ENCODE measurements at regions not wholly inside any gene's neighbourhood (a gene's known extent, or its start where the extent isn't known, plus 50 kb on each side); places are given as distances from the start of the nearest gene placed in this dataset.

DNA sequence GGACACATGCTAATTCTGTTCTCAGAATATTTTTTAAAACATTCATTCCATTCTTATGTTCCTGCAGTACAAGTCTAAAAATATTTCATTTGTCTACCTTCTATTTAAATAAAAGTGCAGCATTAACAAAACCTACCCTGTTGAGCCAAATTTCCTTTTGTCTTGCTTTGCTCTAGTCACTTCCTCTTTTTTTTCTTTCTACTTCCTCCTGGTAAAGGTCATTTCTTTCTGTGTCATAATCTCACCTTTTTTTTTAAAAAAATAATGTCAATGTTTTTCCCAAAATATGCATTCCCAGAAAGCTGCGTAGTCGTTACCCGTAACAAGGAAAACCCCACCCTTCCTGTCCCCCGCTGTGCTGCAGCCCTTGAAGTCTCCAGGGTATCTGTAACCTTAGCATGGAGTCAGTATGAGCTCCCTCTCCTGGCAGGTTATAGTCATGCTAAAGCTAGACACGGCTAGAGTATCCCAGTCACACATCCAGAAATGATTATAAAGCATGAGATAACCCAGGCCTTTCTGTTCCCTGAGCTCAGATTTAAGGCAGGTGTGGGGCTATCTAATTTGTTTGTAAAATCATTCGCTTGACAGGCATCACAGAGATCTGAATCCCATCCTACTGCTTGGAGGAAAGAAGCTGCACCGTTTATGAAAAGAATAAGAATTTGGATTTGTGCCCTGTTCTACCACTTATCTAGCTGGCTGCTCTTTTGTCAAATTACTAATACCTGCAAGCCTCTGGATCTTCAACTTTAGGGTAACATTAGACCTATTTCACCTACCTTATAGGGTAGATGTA, 51.1 kb upstream of the EED start:
- peaks cover 2% of the 10 kb centered on the region for H3K79me1 ChIP-seq (replicated peaks; ENCODE audit: low read length, poor library complexity, severe bottlenecking)
- H2BK120ac ChIP-seq (ENCODE audit: low read depth, low read length) = no peak overlapping the region
- no peak overlapping the region for H3K23ac ChIP-seq (ENCODE audit: low read length in 2 of 2)
- no peak overlapping the region for H2BK5ac ChIP-seq (ENCODE audit: low read depth, low read length, poor library complexity, severe bottlenecking)
- peak overlapping the region; percentile 59 for H3K9ac ChIP-seq (ENCODE audit: low read length)
- no peaks in the 10 kb centered on the region for H3K4me1 ChIP-seq (ENCODE audit: control insufficient read depth, insufficient read depth, low read depth, low read length)
- H3K9me3 ChIP-seq (ENCODE audit: control insufficient read depth, low read length) = no peaks in the 10 kb centered on the region
- no peak overlapping the region for H2AK5ac ChIP-seq (ENCODE audit: low read length, severe bottlenecking)
- no peak overlapping the region for H2BK12ac ChIP-seq (ENCODE audit: low read length in 2 of 2)
- DNase-seq = peak; percentile 80
- H2BK15ac ChIP-seq (ENCODE audit: low read depth, poor library complexity, severe bottlenecking) = peak overlapping the region; percentile 20
- no peak overlapping the region for H3K27ac ChIP-seq (ENCODE audit: low read length, poor library complexity, severe bottlenecking)
- no peaks in the 10 kb centered on the region for H3K27me3 ChIP-seq (ENCODE audit: control insufficient read depth in 1 of 2, insufficient read depth in 1 of 2, low read length in 2 of 2)
- no peak overlapping the region for H4K8ac ChIP-seq (ENCODE audit: low read length)
- H3K4ac ChIP-seq (ENCODE audit: low read depth in 1 of 2, low read length in 2 of 2) = no peak overlapping the region
- H3K18ac ChIP-seq (ENCODE audit: low read depth in 1 of 2, low read length in 2 of 2) = no peak overlapping the region
- no peak overlapping the region for H3K14ac ChIP-seq (ENCODE audit: low read length in 2 of 2)
- no peak overlapping the region for H2AFZ ChIP-seq (ENCODE audit: low read depth, low read length)
- peak overlapping the region in 1 of 2 experiments; percentile 16 for H3K4me3 ChIP-seq (ENCODE audit: insufficient read depth in 1 of 2, low read depth in 1 of 2, low read length in 2 of 2)
- 9% methylated on average over 5 of the region's 7 CpGs for WGBS
- H4K91ac ChIP-seq (ENCODE audit: low read length) = no peak overlapping the region
- no peak overlapping the region for H3K4me2 ChIP-seq (ENCODE audit: low read length, poor library complexity, severe bottlenecking)
- H3K36me3 ChIP-seq (ENCODE audit: control insufficient read depth in 1 of 2, insufficient read depth in 2 of 2, low read depth in 1 of 2, low read length in 2 of 2) = no peaks in the 10 kb centered on the region

DNA sequence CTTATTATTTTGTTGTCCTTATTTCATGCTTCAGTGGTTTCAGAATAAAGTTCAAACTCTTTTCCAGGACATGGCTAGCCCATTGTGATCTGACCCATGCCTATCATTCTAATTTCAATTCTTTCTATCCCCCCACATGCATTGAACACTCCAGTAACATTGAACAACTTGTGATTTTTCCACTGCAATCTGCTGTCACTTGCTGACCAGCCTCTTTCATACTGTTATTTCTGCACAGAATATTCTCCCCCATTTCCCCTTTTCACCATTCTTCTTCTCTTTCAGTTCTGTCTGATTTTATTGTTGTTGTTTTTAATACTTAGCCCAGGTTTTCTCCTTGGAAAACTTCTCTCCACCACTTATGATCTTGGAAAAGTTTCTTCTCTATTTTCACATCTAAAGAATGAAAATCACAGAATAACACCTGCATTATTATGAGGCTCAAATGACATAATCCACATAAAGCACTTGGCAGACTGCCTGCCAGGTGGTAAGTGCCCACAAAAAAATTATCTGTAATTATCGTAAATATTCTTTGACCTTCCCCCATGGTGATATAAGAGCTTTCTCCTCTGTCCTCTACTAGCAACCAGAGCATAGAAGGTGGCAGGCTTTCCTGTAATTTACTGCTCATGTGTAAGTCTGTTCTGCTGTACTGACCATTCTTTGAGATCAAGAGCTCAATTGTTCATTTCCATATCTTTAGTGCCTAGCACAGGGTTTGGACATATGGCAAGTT, 51.9 kb upstream of the EED start:
- Histone ChIP-seq H2BK120ac (ENCODE audit: low read depth, low read length) (no peak overlapping the region), H3K9me3 (ENCODE audit: control insufficient read depth, low read length) (no peaks in the 10 kb centered on the region), H3K18ac (ENCODE audit: low read depth in 1 of 2, low read length in 2 of 2) (peak overlapping the region in 1 of 2 experiments; percentile 29), H4K91ac (ENCODE audit: low read length) (no peak overlapping the region), H3K14ac (ENCODE audit: low read length in 2 of 2) (no peak overlapping the region), H2BK12ac (ENCODE audit: low read length in 2 of 2) (no peak overlapping the region), H3K4me3 (ENCODE audit: insufficient read depth in 1 of 2, low read depth in 1 of 2, low read length in 2 of 2) (peak overlapping the region in 1 of 2 experiments; percentile 16), H4K8ac (ENCODE audit: low read length) (no peak overlapping the region), H3K36me3 (ENCODE audit: control insufficient read depth in 1 of 2, insufficient read depth in 2 of 2, low read depth in 1 of 2, low read length in 2 of 2) (no peaks in the 10 kb centered on the region), H3K27me3 (ENCODE audit: control insufficient read depth in 1 of 2, insufficient read depth in 1 of 2, low read length in 2 of 2) (no peaks in the 10 kb centered on the region), H2AFZ (ENCODE audit: low read depth, low read length) (no peak overlapping the region), H2BK5ac (ENCODE audit: low read depth, low read length, poor library complexity, severe bottlenecking) (no peak overlapping the region), H2BK15ac (ENCODE audit: low read depth, poor library complexity, severe bottlenecking) (no peak overlapping the region), H3K79me1 (replicated peaks; ENCODE audit: low read length, poor library complexity, severe bottlenecking) (peaks cover 2% of the 10 kb centered on the region), H2AK5ac (ENCODE audit: low read length, severe bottlenecking) (peak overlapping the region; percentile 76), H3K4me1 (ENCODE audit: control insufficient read depth, insufficient read depth, low read depth, low read length) (no peaks in the 10 kb centered on the region), H3K4me2 (ENCODE audit: low read length, poor library complexity, severe bottlenecking) (no peak overlapping the region), H3K4ac (ENCODE audit: low read depth in 1 of 2, low read length in 2 of 2) (no peak overlapping the region), H3K9ac (ENCODE audit: low read length) (peak overlapping the region; percentile 59), H3K27ac (ENCODE audit: low read length, poor library complexity, severe bottlenecking) (no peak overlapping the region), H3K23ac (ENCODE audit: low read length in 2 of 2) (no peak overlapping the region)
- WGBS = 100% methylated on average over 1 of the region's 1 CpG
- no peak for DNase-seq

DNA sequence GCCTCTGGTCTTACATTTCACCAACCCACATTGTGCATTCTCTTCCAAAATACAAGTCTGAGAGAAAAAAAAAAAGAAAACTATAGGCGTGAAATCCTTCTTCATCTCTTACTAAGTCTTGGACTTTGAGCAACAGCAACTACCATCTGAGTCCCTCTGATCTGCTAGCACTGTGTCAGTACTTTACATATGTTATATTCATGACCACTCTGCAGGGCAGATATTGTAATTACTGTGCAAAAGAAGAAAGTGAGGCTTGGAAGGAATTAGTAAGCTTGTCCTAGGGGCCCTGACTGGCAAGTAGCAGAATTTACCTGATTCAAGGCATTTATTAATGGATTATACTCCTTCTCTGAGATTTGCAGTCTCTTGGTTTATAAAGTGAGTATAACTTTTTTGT, 52.7 kb upstream of the EED start:
- H3K4me1 ChIP-seq (ENCODE audit: control insufficient read depth, insufficient read depth, low read depth, low read length) = no peaks in the 10 kb centered on the region
- H3K9me3 ChIP-seq (ENCODE audit: control insufficient read depth, low read length) = no peaks in the 10 kb centered on the region
- no CpG with 5 or more reads among the region's 1 CpG for WGBS
- no peak overlapping the region for H2AFZ ChIP-seq (ENCODE audit: low read depth, low read length)
- H4K91ac ChIP-seq (ENCODE audit: low read length) = no peak overlapping the region
- no peak overlapping the region for H2BK120ac ChIP-seq (ENCODE audit: low read depth, low read length)
- H4K8ac ChIP-seq (ENCODE audit: low read length) = no peak overlapping the region
- no peak overlapping the region for H3K27ac ChIP-seq (ENCODE audit: low read length, poor library complexity, severe bottlenecking)
- H3K4me2 ChIP-seq (ENCODE audit: low read length, poor library complexity, severe bottlenecking) = no peak overlapping the region
- no peak overlapping the region for H3K4ac ChIP-seq (ENCODE audit: low read depth in 1 of 2, low read length in 2 of 2)
- no peaks in the 10 kb centered on the region for H3K36me3 ChIP-seq (ENCODE audit: control insufficient read depth in 1 of 2, insufficient read depth in 2 of 2, low read depth in 1 of 2, low read length in 2 of 2)
- H3K14ac ChIP-seq (ENCODE audit: low read length in 2 of 2) = no peak overlapping the region
- no peak overlapping the region for H2BK12ac ChIP-seq (ENCODE audit: low read length in 2 of 2)
- H3K9ac ChIP-seq (ENCODE audit: low read length) = no peak overlapping the region
- H3K27me3 ChIP-seq (ENCODE audit: control insufficient read depth in 1 of 2, insufficient read depth in 1 of 2, low read length in 2 of 2) = no peaks in the 10 kb centered on the region
- H2BK15ac ChIP-seq (ENCODE audit: low read depth, poor library complexity, severe bottlenecking) = no peak overlapping the region
- no peak overlapping the region for H2BK5ac ChIP-seq (ENCODE audit: low read depth, low read length, poor library complexity, severe bottlenecking)
- no peak overlapping the region for H3K18ac ChIP-seq (ENCODE audit: low read depth in 1 of 2, low read length in 2 of 2)
- H3K4me3 ChIP-seq (ENCODE audit: insufficient read depth in 1 of 2, low read depth in 1 of 2, low read length in 2 of 2) = no peak overlapping the region
- peaks cover 2% of the 10 kb centered on the region for H3K79me1 ChIP-seq (replicated peaks; ENCODE audit: low read length, poor library complexity, severe bottlenecking)
- H2AK5ac ChIP-seq (ENCODE audit: low read length, severe bottlenecking) = no peak overlapping the region
- no peak for DNase-seq
- no peak overlapping the region for H3K23ac ChIP-seq (ENCODE audit: low read length in 2 of 2)

DNA sequence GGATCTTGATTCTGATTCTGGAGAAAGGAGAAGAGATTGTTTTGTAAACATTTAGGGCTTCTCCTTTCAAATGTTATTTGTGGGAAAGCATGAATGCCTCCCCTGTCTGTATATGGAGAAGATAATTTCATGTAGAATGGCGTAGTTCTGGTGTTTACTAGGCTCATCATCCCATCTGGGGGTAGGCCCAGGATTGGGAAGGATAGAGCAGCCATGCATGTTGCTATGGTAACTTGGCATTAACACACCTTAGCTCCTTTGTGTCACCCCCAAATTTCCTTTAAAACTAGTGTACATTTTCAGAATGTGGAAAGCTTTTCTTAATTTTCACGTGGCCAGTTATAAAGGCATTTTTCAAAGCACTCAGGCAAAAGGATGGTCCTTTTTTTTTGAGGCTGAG, 57.5 kb upstream of the EED start:
- H3K18ac ChIP-seq (ENCODE audit: low read depth in 1 of 2, low read length in 2 of 2) = no peak overlapping the region
- H4K8ac ChIP-seq (ENCODE audit: low read length) = no peak overlapping the region
- no peak for DNase-seq
- no peak overlapping the region for H2BK15ac ChIP-seq (ENCODE audit: low read depth, poor library complexity, severe bottlenecking)
- H3K27me3 ChIP-seq (ENCODE audit: control insufficient read depth in 1 of 2, insufficient read depth in 1 of 2, low read length in 2 of 2) = no peaks in the 10 kb centered on the region
- no peak overlapping the region for H3K14ac ChIP-seq (ENCODE audit: low read length in 2 of 2)
- no peak overlapping the region for H2BK120ac ChIP-seq (ENCODE audit: low read depth, low read length)
- no peaks in the 10 kb centered on the region for H3K36me3 ChIP-seq (ENCODE audit: control insufficient read depth in 1 of 2, insufficient read depth in 2 of 2, low read depth in 1 of 2, low read length in 2 of 2)
- no peak overlapping the region for H2AK5ac ChIP-seq (ENCODE audit: low read length, severe bottlenecking)
- H3K27ac ChIP-seq (ENCODE audit: low read length, poor library complexity, severe bottlenecking) = no peak overlapping the region
- H4K91ac ChIP-seq (ENCODE audit: low read length) = no peak overlapping the region
- no peak overlapping the region for H2BK5ac ChIP-seq (ENCODE audit: low read depth, low read length, poor library complexity, severe bottlenecking)
- H3K4ac ChIP-seq (ENCODE audit: low read depth in 1 of 2, low read length in 2 of 2) = no peak overlapping the region
- H3K4me2 ChIP-seq (ENCODE audit: low read length, poor library complexity, severe bottlenecking) = no peak overlapping the region
- H3K4me3 ChIP-seq (ENCODE audit: insufficient read depth in 1 of 2, low read depth in 1 of 2, low read length in 2 of 2) = no peak overlapping the region
- no peaks in the 10 kb centered on the region for H3K79me1 ChIP-seq (replicated peaks; ENCODE audit: low read length, poor library complexity, severe bottlenecking)
- no peaks in the 10 kb centered on the region for H3K9me3 ChIP-seq (ENCODE audit: control insufficient read depth, low read length)
- H3K9ac ChIP-seq (ENCODE audit: low read length) = no peak overlapping the region
- H2AFZ ChIP-seq (ENCODE audit: low read depth, low read length) = no peak overlapping the region
- peaks cover 6% of the 10 kb centered on the region for H3K4me1 ChIP-seq (ENCODE audit: control insufficient read depth, insufficient read depth, low read depth, low read length)
- no peak overlapping the region for H2BK12ac ChIP-seq (ENCODE audit: low read length in 2 of 2)
- no peak overlapping the region for H3K23ac ChIP-seq (ENCODE audit: low read length in 2 of 2)
- 82% methylated on average over 2 of the region's 2 CpGs for WGBS
